GM11168 (cell line): ENCODE measurements at regions not wholly inside any gene's neighbourhood (a gene's known extent, or its start where the extent isn't known, plus 50 kb on each side); places are given as distances from the start of the nearest gene placed in this dataset.

Experiments
- in situ Hi-C: fragments of 300-500 bp; cut with MboI; formaldehyde crosslinking; loops from one replicate; pipeline ENCODE4 v1.12.0; 2022; ENCODE audit warnings: low sequenced_read_pairs; ENCODE audit not compliant: unreplicated experiment

DNA sequence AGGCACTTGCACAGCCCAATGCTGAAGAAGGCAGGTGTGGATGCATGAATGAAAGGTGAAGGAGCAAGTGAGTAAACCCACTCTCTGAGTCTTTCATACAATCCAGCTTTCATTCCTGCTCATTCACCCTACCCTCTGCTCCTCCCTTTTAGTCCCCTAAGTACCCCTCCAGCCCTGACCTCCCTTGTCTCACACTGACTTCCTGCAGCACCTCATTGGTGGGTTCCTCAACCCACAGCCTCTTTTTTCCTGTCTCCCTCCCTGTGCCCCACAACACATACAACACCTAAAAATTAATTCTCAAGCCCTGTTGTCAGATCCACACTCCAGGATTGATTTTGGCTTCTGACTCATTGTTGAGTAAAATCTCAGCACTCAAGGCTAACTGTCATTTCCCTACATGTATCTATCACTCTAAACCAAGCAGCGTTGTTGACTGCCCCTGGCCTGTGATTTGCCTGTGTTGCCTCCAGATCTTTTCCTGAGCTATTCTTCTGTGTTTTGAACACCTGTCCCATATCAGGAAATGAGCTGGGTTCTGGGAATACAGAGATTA lies 177.3 kb upstream of the SERP2 start:
- in situ Hi-C loops = loop anchor here (25.0 kb wide), 1 partner anchor 241 kb away; no protein-coding TSS in a partner anchor

DNA sequence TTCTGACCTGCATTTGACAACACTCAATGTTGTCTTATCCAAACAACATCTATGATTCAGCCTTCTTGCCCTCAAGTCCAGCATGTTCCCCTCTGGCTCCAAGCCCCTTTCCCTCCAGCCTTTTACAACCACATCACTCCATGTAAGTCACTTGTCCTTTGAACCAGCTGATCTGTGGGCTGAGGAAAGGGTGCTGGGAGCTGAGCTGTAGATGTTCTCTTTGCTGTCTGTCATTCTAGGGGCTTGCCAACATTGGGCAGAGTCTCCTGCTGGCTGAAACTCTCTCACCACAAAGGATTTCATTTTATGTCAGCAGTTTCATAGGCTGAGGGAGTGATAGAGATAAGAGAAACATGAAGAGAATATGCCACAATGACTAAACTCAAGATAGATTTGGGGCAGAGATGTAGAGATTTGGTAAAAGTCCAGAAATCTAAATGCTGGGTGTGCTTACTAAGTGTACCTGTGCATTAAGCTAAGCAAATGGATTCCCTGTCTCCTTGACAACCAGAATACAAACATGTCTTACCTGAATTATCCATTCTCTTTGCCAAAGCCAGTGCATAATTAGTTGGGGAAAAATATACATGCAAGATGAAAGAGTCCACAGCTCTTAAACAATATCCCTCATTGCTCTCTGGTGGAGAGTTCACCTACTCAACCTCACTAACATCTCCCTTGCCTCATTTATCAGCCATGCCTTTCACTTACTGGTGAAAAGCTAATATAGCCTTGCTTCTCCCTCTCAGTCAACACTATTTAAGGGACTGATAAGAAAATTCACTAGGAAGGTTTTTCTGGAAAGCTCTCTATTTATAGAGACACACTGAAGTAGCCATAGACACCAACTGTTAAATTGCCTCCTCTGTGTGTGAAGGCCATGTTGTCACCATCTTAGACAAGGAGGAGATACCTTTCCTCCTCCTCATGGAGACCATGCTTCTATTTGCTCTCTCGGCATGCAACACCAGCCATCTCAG lies 175.5 kb upstream of the SERP2 start:
- in situ Hi-C loops = loop anchor here (25.0 kb wide), 1 partner anchor 239 kb away; no protein-coding TSS in a partner anchor

DNA sequence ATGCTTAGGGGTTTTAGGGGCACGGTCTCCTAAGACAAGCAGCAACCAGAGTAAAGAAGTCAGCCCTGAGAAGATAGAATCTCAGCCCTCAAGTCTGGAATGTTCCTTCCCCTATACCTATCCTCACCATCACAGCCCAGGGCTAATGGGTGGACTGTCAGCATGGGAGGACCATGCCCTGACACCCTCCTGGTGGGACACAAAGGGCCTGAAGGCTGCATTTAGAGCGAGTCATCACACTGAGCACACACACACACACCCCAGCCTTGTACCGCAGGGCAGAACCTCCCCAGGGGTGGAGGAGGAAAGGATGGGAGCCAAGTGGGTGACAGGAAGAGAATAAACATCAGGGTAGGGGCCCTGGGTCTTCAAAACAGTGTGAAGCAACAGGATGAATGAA lies 174.8 kb upstream of the SERP2 start:
- in situ Hi-C loops = loop anchor here (25.0 kb wide), 1 partner anchor 238 kb away; no protein-coding TSS in a partner anchor

DNA sequence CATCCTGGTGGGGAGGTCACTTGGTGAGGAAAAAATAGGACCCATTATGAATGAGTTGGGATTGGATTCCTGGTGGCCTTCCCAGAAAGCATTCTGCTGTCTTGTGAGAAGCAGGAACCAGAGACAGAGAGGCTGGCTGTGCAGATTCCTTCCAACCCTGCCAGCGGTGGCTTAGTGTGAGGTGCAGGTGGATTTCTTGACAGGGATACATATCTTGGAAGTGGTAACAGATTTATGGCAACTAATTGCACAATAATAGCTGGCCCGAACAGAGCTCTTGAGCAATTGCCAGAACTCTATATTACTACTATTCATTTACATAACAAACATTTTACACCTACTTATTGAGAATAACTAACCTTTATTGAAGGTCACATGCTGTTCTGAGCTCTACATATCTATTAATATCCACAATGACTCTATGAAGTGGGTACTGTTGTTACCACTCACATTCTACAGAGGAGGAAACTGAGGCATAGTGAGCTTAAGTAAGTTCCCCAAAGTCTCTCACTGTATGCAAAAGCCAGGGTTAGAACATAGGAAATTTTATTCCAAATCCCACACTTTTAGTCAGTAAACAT lies 173.9 kb upstream of the SERP2 start:
- in situ Hi-C loops = loop anchor here (25.0 kb wide), 1 partner anchor 238 kb away; no protein-coding TSS in a partner anchor

DNA sequence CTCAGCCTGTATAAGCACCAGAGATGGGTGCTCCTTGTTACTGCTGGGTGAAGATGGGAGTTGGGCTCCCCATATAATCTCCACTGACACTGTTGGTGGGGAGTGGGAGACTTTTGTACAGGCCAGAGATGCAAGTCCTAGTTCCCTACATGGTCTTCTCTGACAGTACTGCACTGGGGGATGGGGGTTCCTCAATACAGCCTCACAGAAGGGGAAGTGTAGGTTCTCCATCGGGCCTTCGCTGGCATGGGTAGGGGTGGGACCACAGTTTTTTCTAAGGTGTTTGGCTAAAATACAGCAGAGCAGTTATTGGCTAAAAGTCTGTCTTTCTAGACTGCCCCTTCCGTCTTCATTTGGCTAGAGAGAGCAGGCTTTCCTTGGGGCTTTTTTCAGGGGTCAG lies 167.2 kb upstream of the SERP2 start:
- in situ Hi-C loops = no loop called here

DNA sequence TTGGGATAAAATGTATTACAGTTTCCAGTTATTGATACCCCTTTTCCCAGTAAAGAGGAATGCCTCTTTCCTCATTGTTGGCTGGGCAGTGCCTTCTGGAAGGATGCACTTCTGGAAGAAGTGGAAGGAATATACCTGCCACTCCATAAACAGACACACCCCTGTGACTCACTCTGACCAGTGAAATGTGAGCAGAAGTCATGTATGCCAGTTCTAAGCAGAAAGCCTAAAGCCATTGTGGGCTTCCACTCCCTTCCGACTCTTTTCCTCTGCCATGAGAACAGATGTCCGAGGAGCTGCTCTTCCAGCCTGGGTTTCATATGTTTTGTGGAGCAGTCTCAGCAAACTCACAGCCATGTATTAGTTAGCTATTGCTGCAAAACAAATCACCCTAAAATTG lies 166.1 kb upstream of the SERP2 start:
- in situ Hi-C loops = no loop called here

DNA sequence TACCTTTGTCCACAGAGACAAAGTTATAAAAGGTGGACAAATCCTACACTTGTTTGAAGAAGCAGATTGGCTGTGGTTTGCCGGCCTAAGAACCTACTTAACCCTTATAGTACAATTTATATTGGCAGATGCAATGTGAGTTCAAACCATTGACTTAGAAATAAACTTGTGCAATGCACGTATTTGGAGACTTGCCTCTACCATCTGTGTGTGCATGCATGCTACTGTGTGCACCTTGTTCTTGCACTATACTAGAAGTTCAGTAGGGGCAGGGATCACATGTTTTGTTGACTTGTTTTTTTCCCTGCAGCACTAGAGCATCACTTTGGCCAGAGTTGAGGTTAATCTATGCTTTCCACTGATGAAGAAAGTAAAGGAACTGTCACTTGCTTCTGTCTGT lies 163.1 kb upstream of the SERP2 start:
- in situ Hi-C loops = no loop called here

DNA sequence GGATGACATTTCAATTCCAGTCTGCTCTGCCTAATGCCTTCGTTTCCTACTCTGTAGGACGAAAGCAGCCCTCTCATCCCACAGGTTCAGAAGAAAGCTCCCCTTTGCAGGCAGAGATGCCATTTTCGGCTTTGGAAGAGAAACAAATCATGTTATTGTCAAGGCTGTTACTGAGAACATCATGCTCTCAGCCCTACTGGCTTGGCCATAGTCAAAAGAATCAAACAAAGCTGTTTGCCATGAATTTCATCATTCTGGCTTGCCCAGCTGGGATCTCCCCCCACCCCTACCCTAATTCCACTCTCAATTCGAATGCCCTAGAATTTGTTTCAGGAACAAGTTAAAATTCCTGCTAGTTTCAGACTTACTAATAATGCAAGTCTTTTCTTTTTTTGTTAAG lies 162.3 kb upstream of the SERP2 start:
- in situ Hi-C loops = no loop called here

DNA sequence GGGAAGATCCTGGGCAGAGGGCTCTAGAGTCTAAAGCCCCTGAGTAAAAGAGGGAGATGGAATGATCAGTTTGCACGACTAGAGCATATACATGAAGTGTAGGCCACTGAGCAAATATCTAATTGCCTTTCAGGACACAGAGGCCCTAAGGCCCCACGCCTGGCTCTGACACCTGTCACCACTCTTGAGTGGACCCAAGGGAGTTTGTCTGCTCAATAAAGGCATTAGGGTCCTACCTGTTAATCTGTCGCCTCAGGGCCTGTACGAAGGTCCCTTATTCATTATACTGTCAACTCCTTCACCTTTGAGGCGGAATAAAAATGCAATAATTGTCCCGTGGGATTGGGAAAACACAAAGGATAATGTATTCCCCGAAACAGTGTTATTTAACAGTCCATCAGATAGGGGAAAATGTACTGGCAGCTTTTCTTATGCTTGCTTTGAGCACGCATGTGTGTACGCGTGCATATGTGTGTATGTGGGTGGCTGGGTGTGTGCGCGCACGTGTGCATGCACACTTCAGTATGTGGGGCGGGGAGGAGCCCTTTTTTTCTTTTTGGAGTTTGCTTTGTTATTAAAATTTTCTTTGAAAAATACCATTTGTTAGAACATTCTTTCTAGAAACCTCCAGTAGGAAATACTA lies 161.8 kb upstream of the SERP2 start:
- in situ Hi-C loops = no loop called here

DNA sequence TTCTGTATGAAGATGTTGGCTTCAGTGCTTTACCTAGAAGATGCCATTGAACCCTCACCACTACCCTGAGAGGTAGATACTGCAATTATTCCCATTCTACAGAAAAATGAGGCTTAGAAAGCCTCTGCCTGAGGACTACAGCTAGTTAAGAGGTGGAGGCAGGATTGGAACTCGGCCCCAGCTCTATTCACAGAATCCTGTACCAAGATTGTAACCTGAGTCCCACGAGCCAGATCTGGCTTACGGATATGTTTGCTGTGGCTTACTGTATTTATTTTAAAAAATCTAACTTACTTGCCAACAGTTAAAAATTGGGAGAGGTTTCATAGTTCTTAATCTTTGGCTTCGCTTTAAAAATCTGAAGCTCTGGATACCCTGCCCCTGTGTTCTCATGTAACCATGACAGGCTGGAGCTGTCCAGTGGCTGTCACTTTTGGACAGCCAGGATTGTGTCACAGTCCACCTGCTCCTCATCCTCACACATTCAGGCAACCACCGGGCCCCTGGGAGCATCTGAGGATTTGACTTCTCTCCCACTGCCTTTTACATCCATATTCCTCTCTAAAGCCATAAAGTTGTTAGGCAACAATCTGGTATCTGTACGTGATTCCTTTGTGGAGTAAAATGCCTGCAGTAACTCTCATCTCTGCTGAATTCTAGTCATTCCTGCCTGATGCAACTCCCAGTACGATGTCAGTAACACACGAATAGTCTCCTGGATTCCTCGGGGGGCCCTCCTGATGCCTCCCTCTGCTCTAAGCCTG lies 160.8 kb upstream of the SERP2 start:
- in situ Hi-C loops = no loop called here

DNA sequence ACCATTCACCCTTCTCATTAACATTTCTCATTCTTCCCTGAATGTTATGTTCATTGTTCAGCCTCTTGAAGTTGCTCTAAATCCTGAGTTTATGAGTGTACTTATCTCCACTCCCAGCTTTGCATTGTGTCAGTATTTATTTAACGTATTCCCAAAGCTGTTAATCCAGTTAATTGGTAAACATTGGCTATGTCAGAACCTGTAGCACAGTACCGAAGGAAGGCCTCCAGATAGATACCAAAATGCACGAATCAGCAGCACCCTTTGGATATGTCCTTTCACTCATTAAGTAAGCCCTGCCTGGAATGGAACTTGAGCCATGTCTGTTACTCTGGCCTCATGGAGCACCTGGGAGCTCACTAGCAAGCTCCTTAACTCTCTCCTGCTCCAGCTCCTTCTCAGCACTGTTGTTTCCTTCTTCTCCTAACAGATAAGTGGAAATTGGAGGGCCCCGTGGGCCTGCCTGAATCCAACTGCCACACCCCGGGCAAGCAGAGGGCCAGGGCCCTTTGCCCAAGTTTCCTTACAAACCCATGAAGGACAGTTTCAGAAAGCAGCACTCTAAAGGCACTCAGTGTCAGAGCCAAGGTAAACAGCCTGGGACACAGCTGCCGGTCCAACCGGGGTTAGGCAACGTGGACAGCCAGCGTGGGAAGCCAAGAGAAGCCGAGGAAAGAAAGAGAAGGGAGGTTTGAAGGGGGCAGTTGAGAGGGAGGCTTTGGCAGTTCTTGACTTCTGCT lies 155.0 kb upstream of the SERP2 start:
- in situ Hi-C loops = no loop called here

DNA sequence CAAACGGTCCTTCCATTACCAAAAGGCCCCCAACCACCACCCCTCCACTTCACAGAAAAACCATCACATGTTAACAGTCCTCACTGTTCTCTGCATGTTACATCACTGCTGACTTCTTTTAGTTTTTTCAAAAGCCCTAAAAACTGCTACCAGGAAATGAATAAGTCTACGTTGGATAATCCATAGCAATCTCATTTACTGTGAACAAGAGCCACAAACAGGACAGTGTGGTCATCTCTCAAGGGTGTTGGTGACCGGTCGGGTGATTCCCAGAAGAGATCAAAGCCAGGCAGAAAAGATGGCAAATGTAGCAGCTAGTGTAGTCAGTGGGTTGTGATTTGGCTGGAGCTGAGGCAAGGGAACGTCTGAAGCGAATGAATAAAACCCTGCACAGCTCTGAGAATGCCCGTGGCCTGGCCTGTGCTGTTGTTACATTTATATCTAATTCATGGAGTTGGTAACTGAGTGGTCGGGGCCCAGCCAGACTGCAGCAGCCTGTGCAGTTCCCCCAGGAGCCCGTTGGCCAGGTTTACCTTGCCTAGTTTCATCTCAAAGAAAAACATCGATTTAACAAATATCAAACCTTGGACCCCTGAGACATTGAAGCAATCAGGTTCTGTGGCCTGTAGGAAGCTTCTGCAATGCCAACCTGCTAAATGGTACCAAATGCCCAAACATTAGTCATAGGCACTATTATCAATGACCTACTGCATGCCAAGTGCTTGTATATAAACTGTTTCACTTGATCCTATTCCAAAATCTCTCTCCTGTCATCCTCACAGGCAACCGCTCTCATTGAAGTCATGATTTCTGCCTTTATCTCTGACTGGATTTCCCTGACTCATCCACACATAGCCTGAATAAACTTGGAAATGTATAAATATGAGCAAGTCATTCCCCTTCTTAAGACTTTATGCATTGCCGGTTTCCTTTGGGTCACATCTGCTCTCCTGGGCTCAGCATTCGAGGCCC lies 153.8 kb upstream of the SERP2 start:
- in situ Hi-C loops = no loop called here

DNA sequence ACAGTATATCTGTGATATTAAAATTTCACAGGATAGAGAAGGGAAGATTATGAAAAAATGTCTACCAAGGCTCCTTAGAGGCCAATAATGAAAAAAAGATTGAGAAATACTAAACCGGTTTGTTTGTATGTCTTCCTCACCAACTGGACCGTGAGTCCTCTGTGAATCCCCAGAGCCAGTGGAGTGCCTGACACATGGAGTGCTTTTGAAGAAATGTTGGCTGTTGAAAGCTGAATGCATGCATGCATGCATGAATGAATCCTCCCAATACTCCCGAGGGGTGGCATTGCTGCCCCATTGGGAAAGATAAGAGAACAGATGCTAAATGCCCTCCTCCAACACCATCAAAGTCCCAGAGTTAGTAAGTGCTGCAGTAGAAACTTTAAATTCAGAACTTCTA lies 152.7 kb upstream of the SERP2 start:
- in situ Hi-C loops = no loop called here

DNA sequence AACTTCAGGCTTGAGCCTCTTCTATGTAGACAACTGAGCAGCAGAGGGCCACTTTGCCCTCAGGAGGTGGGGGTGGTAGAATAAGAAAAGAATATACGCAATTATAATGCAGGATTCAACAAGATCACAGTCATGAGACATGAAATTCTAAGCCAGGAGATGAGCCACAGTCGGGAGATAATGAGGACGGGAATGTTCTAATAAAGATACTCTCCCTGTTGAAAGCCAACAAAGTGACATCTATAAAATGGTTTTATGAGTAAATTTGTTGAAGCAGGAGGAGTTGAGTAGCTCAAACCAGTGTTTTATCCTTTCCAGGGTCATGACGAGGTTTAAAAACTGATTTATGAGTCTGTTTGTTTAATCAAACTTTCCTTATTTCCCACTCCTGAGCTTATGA lies 152.0 kb upstream of the SERP2 start:
- in situ Hi-C loops = no loop called here

DNA sequence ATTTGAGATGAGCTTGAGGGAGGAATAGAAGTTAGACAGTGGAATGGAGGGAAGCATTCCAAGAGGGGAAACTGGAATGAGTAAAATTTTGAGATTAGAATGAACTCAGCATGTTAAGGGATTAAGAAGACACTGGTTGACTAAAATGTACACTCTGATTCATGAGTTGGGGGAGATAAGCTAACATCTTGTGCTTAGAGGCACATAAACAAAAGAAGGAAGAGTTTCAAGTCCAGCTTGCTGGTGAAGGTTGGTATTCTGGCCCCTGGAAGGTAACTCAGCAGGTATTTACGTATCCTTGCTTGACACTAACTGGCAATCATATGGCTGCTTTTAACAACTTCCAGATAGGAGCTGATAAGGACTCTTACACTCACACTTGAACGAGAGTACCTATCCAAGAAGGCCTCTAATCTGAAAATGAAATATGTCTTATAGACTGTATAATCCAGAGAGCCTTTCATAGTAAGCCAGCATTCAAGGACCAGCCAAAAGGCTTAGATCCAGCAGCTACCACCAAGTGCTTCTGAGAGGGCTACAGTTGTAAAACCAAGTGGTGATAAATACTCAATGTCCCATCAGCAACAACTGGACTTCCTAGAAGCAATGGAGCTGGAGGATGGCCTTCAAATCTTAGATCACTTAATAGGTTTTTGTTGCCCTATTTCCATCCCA lies 149.7 kb upstream of the SERP2 start:
- in situ Hi-C loops = no loop called here

DNA sequence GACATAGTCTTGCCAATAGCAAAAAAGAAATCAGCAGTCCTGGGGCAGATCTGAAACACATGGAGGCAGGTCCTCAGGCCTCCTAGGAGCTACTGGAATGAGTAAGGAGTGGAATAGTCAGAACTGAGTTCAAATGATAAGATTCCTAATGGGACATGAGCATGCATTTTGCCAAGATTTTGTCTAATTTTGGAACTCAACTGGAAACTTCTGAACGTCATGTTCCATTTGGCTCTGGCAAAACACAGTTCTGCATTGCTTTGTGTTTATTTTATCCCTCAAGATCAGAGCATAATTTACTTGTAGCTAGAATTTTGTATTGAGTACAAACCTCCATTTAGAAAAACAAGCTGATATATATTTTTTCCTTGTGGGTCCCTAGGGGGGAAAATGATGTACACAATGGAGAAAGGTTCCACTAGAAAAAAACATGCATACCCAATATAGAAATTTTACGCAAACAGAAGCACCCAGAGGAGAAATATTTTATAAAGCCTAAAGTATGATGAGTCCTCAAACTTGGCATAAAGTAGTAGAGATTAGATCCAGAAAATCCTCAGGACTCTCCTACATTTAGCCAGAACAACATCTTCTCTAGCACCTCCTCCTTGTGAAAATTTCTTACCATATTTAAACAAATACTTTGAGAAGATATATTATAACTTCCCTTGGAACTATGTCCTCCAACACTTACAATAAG lies 149.0 kb upstream of the SERP2 start:
- in situ Hi-C loops = no loop called here

DNA sequence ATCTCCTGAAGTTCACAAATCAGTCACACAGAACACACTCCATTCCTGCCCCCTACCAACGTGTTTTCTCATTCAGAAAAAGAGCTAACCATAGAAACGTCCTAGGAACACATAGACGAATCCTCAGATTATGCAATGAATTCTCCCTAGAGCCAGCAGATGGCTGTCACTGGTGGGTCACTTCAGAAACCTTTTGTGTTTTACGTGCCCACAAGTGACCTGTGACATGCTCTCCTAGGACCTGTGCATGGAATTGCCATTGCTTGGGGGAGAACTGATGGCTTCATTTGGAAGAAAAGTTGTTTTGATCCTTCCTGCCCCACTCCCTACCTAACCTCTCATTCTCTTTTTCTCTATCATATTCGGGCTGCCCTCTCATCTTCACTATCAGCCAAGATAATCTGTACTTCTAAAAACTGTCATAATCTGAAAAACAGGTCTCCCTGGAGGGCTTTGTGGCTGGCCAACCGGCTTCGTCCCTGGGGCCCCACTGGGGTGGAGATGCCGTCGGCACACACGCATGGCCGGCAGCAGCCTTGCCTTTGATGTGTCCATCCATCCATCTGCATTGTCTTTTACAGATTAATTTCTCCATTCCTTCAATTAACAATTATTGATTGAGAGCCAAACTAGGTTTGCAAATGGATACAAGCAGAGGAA lies 144.1 kb upstream of the SERP2 start:
- in situ Hi-C loops = no loop called here
